ENCODE measurements at regions not wholly inside any gene's neighbourhood (a gene's known extent, or its start where the extent isn't known, plus 50 kb on each side); places are given as distances from the start of the nearest gene placed in this dataset.

DNA sequence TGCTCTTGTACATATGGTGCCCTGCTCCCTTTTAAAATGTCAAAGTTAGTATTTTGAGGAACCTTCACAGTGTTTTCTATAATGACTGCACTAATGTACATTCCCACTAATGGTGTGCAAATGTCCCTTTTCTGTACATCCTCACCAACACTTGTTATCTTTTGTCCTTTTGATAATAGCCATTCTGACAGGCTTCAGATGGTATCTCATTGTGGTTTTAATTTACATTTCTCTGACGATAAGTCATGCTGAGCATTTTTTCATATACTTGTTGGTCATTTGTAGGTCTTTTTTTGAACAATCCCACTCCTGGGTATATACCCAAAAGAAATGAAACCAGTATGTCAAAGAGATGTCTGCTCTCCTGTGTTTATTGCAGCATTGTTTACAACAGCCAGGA is 268.3 kb downstream of the FBXO15 start:
- peak; percentile 17 for DNase-seq
- TF ChIP-seq, protein P1, sequence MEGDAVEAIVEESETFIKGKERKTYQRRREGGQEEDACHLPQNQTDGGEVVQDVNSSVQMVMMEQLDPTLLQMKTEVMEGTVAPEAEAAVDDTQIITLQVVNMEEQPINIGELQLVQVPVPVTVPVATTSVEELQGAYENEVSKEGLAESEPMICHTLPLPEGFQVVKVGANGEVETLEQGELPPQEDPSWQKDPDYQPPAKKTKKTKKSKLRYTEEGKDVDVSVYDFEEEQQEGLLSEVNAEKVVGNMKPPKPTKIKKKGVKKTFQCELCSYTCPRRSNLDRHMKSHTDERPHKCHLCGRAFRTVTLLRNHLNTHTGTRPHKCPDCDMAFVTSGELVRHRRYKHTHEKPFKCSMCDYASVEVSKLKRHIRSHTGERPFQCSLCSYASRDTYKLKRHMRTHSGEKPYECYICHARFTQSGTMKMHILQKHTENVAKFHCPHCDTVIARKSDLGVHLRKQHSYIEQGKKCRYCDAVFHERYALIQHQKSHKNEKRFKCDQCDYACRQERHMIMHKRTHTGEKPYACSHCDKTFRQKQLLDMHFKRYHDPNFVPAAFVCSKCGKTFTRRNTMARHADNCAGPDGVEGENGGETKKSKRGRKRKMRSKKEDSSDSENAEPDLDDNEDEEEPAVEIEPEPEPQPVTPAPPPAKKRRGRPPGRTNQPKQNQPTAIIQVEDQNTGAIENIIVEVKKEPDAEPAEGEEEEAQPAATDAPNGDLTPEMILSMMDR (IDR thresholded peaks at IDR 0.05): no peak
- Mint-ChIP-seq H3K4me1 (ENCODE audit: low read depth) (peaks cover 41% of the 10 kb centered on the region), H3K27me3 (ENCODE audit: insufficient read depth) (no peaks in the 10 kb centered on the region; the same call in 1 of the 2 replicates), H3K27ac (peak overlapping the region; percentile 63), H3K4me3 (peak overlapping the region; percentile 49), H3K36me3 (ENCODE audit: low read depth) (peaks cover 5% of the 10 kb centered on the region; the same call in 1 of the 2 replicates), H3K9me3 (no peaks in the 10 kb centered on the region)

DNA sequence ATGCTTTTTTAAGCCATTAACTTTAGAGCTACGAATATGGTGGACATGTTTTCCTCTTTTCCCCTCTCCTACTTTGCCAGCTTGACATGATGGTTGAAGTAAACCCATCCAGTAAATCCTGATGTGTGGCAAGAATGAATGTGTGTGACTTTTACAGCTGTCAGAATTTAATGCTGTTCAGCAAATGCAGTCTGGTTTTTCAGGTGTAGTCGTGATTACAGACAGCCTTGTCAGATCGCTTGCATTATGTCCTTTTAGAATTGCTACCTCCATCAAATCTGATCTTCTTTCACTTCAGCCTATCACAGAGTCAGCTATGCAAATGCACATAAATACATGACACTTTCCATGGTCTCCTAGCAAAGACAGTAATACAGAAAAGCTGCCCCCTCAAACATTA is 278.5 kb downstream of the FBXO15 start:
- Mint-ChIP-seq H3K9me3 (no peaks in the 10 kb centered on the region), H3K4me1 (ENCODE audit: low read depth) (no peaks in the 10 kb centered on the region; the same call in 1 of the 2 replicates), H3K27ac (no peak overlapping the region), H3K27me3 (ENCODE audit: insufficient read depth) (peaks cover 34% of the 10 kb centered on the region), H3K36me3 (ENCODE audit: low read depth) (no peaks in the 10 kb centered on the region), H3K4me3 (no peak overlapping the region)
- DNase-seq: no peak
- TF ChIP-seq, protein P1 (IDR thresholded peaks at IDR 0.05): no peak

DNA sequence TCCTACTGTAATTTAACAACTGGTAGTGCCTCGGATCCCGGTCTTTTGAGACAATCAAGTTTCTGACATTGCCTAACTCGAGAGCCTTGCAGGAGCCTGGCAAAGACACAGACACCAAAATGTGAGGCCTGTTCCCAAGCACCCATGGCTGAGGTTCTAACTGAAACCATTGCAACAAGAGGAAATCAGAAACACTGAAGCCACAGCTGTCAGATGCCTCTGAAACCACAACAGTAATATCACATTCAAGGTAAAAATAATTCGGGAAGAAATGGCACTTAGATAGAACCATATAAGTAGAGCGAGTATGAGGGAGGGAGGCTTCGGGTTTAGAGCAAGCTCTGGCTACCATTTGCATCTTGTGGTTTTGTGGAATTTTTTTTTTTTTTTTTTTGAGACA is 285.9 kb downstream of the FBXO15 start:
- H3K27ac Mint-ChIP-seq: no peak overlapping the region
- H3K4me1 Mint-ChIP-seq (ENCODE audit: low read depth): peaks cover 7% of the 10 kb centered on the region; the same call in 1 of the 2 replicates
- H3K36me3 Mint-ChIP-seq (ENCODE audit: low read depth): no peaks in the 10 kb centered on the region
- no peak for DNase-seq
- H3K9me3 Mint-ChIP-seq: no peaks in the 10 kb centered on the region
- TF ChIP-seq, protein P1 (IDR thresholded peaks at IDR 0.05): no peak
- H3K4me3 Mint-ChIP-seq: no peak overlapping the region
- peaks cover 22% of the 10 kb centered on the region for H3K27me3 Mint-ChIP-seq (ENCODE audit: insufficient read depth)

DNA sequence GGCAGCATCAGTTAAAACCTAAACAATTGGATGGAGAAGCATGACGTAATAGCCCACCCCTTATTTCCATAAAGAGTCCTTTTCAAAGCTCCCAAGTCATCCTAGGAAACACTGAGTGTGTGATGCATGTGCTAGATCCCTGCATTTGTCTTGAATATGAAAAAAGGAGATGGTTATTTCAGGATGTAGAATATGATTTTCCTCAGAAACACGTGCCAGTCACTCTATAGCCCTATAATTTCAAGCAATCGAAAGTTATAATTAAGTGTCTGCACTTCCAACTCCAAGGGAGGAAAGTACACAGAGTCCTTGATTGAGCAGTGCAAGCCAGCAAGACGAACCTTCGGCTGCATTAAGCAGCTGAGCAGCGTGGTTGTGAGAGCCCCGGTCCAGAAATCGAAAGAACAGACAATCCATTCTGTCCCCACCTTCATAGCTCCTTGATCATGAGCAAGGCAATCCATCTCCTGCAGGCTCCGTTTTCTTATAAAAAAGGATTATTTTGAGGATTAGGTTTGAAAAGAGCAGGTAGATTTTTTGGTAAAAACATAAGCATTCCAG is 287.7 kb downstream of the FBXO15 start:
- Mint-ChIP-seq H3K36me3 (ENCODE audit: low read depth) (no peaks in the 10 kb centered on the region), H3K4me3 (no peak overlapping the region), H3K27ac (no peak overlapping the region), H3K4me1 (ENCODE audit: low read depth) (peaks cover 7% of the 10 kb centered on the region; the same call in 1 of the 2 replicates), H3K27me3 (ENCODE audit: insufficient read depth) (peaks cover 14% of the 10 kb centered on the region), H3K9me3 (no peaks in the 10 kb centered on the region)
- TF ChIP-seq, protein P1 (IDR thresholded peaks at IDR 0.05): no peak
- DNase-seq: no peak

GRCh38 chr18:73852789-73853549 is 294.7 kb downstream of the FBXO15 start:
- DNase-seq: no peak
- Mint-ChIP-seq H3K27ac (no peak overlapping the region), H3K36me3 (ENCODE audit: low read depth) (no peaks in the 10 kb centered on the region), H3K9me3 (no peaks in the 10 kb centered on the region), H3K27me3 (ENCODE audit: insufficient read depth) (peaks cover 2% of the 10 kb centered on the region; the same call in 1 of the 2 replicates), H3K4me3 (no peak overlapping the region), H3K4me1 (ENCODE audit: low read depth) (peaks cover 18% of the 10 kb centered on the region)
- TF ChIP-seq, protein P1 (IDR thresholded peaks at IDR 0.05): no peak

Measured in HFFc6 (cell line).